ENCODE measurements at regions not wholly inside any gene's neighbourhood (a gene's known extent, or its start where the extent isn't known, plus 50 kb on each side); places are given as distances from the start of the nearest gene placed in this dataset.

GRCh38 chr6:76840041-76840745, 623.1 kb downstream of the HTR1B start:
- TF ChIP-seq CTCF (IDR thresholded peaks at IDR 0.05; ENCODE audit: low read depth, low read length) (no peak), EZH2phosphoT487 (IDR thresholded peaks at IDR 0.05; ENCODE audit: low read depth) (no peak)

All from OCI-LY3 (cell line).